ENCODE measurements at regions not wholly inside any gene's neighbourhood (a gene's known extent, or its start where the extent isn't known, plus 50 kb on each side); places are given as distances from the start of the nearest gene placed in this dataset.

GRCh38 chr3:72223116-72223515 lies 438.2 kb upstream of the PROK2 start:
- no peak for DNase-seq (ENCODE audit: low spot score)
- TF ChIP-seq, protein P1, sequence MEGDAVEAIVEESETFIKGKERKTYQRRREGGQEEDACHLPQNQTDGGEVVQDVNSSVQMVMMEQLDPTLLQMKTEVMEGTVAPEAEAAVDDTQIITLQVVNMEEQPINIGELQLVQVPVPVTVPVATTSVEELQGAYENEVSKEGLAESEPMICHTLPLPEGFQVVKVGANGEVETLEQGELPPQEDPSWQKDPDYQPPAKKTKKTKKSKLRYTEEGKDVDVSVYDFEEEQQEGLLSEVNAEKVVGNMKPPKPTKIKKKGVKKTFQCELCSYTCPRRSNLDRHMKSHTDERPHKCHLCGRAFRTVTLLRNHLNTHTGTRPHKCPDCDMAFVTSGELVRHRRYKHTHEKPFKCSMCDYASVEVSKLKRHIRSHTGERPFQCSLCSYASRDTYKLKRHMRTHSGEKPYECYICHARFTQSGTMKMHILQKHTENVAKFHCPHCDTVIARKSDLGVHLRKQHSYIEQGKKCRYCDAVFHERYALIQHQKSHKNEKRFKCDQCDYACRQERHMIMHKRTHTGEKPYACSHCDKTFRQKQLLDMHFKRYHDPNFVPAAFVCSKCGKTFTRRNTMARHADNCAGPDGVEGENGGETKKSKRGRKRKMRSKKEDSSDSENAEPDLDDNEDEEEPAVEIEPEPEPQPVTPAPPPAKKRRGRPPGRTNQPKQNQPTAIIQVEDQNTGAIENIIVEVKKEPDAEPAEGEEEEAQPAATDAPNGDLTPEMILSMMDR (IDR thresholded peaks at IDR 0.05) = no peak
- peaks cover 0 to 30% of the 10 kb centered on the region in 2 donors for H3K9me3 ChIP-seq
- no peak overlapping the region for H3K4me3 ChIP-seq
- H3K36me3 ChIP-seq = no peaks in the 10 kb centered on the region
- no peak overlapping the region for H3K27ac ChIP-seq
- H3K27me3 ChIP-seq = no peaks in the 10 kb centered on the region
- H3K4me1 ChIP-seq = no peaks in the 10 kb centered on the region

DNA sequence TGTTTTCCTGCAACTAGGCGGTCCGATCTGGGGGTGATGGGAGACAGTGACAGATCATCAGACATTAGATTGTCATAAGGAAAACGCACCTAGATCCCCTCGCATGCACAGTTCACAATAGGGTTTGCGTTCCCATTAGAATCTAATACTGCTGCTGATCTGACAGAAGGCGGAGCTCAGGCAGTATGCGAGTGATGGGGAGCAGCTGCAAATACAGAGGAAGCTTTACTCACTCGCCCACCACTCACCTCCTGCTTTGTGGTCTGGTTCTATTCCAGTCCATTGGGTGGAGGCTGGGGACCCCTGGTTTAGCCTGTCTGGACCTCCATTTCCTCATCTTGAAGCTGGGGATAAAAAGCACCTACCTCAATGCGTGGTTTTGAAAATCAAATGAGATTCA lies 437.5 kb upstream of the PROK2 start:
- DNase-seq (ENCODE audit: low spot score) = no peak
- Histone ChIP-seq H3K36me3 (no peaks in the 10 kb centered on the region), H3K4me3 (no peak overlapping the region), H3K27me3 (no peaks in the 10 kb centered on the region), H3K4me1 (no peaks in the 10 kb centered on the region), H3K9me3 (peaks cover 0 to 30% of the 10 kb centered on the region in 2 donors), H3K27ac (no peak overlapping the region)
- TF ChIP-seq, protein P1 (IDR thresholded peaks at IDR 0.05) = no peak

- no peak overlapping the region for H3K27ac ChIP-seq
- no peaks in the 10 kb centered on the region for H3K27me3 ChIP-seq
- H3K36me3 ChIP-seq = no peaks in the 10 kb centered on the region
- H3K4me1 ChIP-seq = no peaks in the 10 kb centered on the region
- H3K4me3 ChIP-seq = no peak overlapping the region
- H3K9me3 ChIP-seq = peaks cover 0 to 18% of the 10 kb centered on the region in 2 donors
- TF ChIP-seq, protein P1 (IDR thresholded peaks at IDR 0.05) = no peak
- no peak for DNase-seq (ENCODE audit: low spot score)
These were observed 436.0 kb upstream of the PROK2 start for GRCh38 chr3:72220946-72221345.

- no peak for DNase-seq (ENCODE audit: low spot score)
- Histone ChIP-seq H3K27ac (no peak overlapping the region), H3K4me3 (no peak overlapping the region), H3K36me3 (no peaks in the 10 kb centered on the region), H3K4me1 (no peaks in the 10 kb centered on the region), H3K9me3 (peaks cover 0 to 8% of the 10 kb centered on the region in 2 donors), H3K27me3 (no peaks in the 10 kb centered on the region)
- TF ChIP-seq, protein P1 (IDR thresholded peaks at IDR 0.05) = no peak
These were observed 434.8 kb upstream of the PROK2 start for GRCh38 chr3:72219752-72220151.

DNA sequence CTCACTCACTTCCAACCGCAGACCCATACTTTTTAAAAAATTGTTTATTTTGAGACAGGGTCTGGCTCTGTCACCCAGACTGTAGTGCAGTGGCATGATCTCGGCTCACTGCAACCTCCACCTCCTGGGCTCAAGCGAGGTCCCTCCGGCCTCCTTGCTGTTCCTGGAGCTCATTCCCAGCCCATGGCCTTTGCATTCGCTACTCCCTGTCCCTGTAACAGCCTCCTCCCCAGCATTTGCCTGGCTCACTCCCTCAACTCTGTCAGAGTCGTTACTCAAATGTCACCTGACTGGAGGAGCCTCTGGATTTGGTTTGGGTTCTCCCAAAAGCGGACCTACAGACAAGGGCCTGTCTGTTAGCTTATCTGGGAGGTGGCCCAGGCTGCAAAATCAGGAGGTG lies 432.6 kb upstream of the PROK2 start:
- H3K4me3 ChIP-seq = no peak overlapping the region
- TF ChIP-seq, protein P1 (IDR thresholded peaks at IDR 0.05) = no peak
- DNase-seq (ENCODE audit: low spot score) = no peak
- H3K27me3 ChIP-seq = no peaks in the 10 kb centered on the region
- H3K9me3 ChIP-seq = no peaks in the 10 kb centered on the region
- no peaks in the 10 kb centered on the region for H3K4me1 ChIP-seq
- no peak overlapping the region for H3K27ac ChIP-seq
- H3K36me3 ChIP-seq = no peaks in the 10 kb centered on the region

Data from right atrium auricular region (tissue), 2 donors.